ENCODE measurements at regions not wholly inside any gene's neighbourhood (a gene's known extent, or its start where the extent isn't known, plus 50 kb on each side); places are given as distances from the start of the nearest gene placed in this dataset.

- Histone ChIP-seq H3K27me3 (ENCODE audit: insufficient read depth, low read length, poor library complexity, severe bottlenecking) (no peaks in the 10 kb centered on the region), H3K9me3 (ENCODE audit: low read length) (no peaks in the 10 kb centered on the region), H3K4me1 (ENCODE audit: insufficient read depth, low read length) (no peaks in the 10 kb centered on the region), H3K27ac (ENCODE audit: low read depth, low read length) (no peak overlapping the region), H3K36me3 (ENCODE audit: insufficient read depth, low read length) (no peaks in the 10 kb centered on the region), H3K4me3 (ENCODE audit: low read length) (no peak overlapping the region)
- ChIA-PET CTCF (no interaction called here), POLR2A (no interaction called here)
- Mint-ChIP-seq H3K4me3 (no peak overlapping the region), H3K36me3 (no peaks in the 10 kb centered on the region), H3K27me3 (peaks cover 8 to 21% of the 10 kb centered on the region in 2 donors), H3K4me1 (no peaks in the 10 kb centered on the region), H3K27ac (no peak overlapping the region), H3K9me3 (no peaks in the 10 kb centered on the region)
- no peak for DNase-seq
These were observed 445.1 kb upstream of the ZMIZ1 start for GRCh38 chr10:78623578-78624215.

GRCh38 chr10:78624791-78625190 lies 444.0 kb upstream of the ZMIZ1 start:
- H3K36me3 ChIP-seq (ENCODE audit: insufficient read depth, low read length) = no peaks in the 10 kb centered on the region
- Mint-ChIP-seq H3K4me1 (no peaks in the 10 kb centered on the region), H3K36me3 (no peaks in the 10 kb centered on the region), H3K4me3 (no peak overlapping the region), H3K27me3 (peaks cover 7 to 28% of the 10 kb centered on the region in 2 donors), H3K9me3 (no peaks in the 10 kb centered on the region), H3K27ac (no peak overlapping the region)
- no peaks in the 10 kb centered on the region for H3K27me3 ChIP-seq (ENCODE audit: insufficient read depth, low read length, poor library complexity, severe bottlenecking)
- no peaks in the 10 kb centered on the region for H3K9me3 ChIP-seq (ENCODE audit: low read length)
- POLR2A ChIA-PET = no interaction called here
- H3K4me1 ChIP-seq (ENCODE audit: insufficient read depth, low read length) = no peaks in the 10 kb centered on the region
- CTCF ChIA-PET = no interaction called here
- no peak overlapping the region for H3K27ac ChIP-seq (ENCODE audit: low read depth, low read length)
- no peak overlapping the region for H3K4me3 ChIP-seq (ENCODE audit: low read length)
- DNase-seq = no peak

GRCh38 chr10:78626471-78626870 lies 442.3 kb upstream of the ZMIZ1 start:
- H3K9me3 Mint-ChIP-seq = no peaks in the 10 kb centered on the region
- ChIA-PET POLR2A (no interaction called here), CTCF (no interaction called here)
- Histone ChIP-seq H3K27ac (ENCODE audit: low read depth, low read length) (no peak overlapping the region), H3K4me1 (ENCODE audit: insufficient read depth, low read length) (no peaks in the 10 kb centered on the region), H3K9me3 (ENCODE audit: low read length) (no peaks in the 10 kb centered on the region), H3K4me3 (ENCODE audit: low read length) (no peak overlapping the region), H3K36me3 (ENCODE audit: insufficient read depth, low read length) (no peaks in the 10 kb centered on the region), H3K27me3 (ENCODE audit: insufficient read depth, low read length, poor library complexity, severe bottlenecking) (no peaks in the 10 kb centered on the region)
- no peaks in the 10 kb centered on the region for H3K4me1 Mint-ChIP-seq
- H3K27me3 Mint-ChIP-seq = peaks cover 10 to 27% of the 10 kb centered on the region in 2 donors
- H3K36me3 Mint-ChIP-seq = no peaks in the 10 kb centered on the region
- DNase-seq = no peak
- H3K27ac Mint-ChIP-seq = no peak overlapping the region
- H3K4me3 Mint-ChIP-seq = no peak overlapping the region

- H3K27me3 ChIP-seq (ENCODE audit: insufficient read depth, low read length, poor library complexity, severe bottlenecking) = no peaks in the 10 kb centered on the region
- H3K4me1 ChIP-seq (ENCODE audit: insufficient read depth, low read length) = no peaks in the 10 kb centered on the region
- H3K27ac Mint-ChIP-seq = no peak overlapping the region
- no peaks in the 10 kb centered on the region for H3K36me3 Mint-ChIP-seq
- CTCF ChIA-PET = no interaction called here
- H3K27ac ChIP-seq (ENCODE audit: low read depth, low read length) = no peak overlapping the region
- no peaks in the 10 kb centered on the region for H3K4me1 Mint-ChIP-seq
- DNase-seq = no peak
- no peak overlapping the region for H3K4me3 Mint-ChIP-seq
- no peak overlapping the region for H3K4me3 ChIP-seq (ENCODE audit: low read length)
- peaks cover 10 to 24% of the 10 kb centered on the region in 2 donors for H3K27me3 Mint-ChIP-seq
- POLR2A ChIA-PET = no interaction called here
- no peaks in the 10 kb centered on the region for H3K9me3 Mint-ChIP-seq
- H3K9me3 ChIP-seq (ENCODE audit: low read length) = no peaks in the 10 kb centered on the region
- H3K36me3 ChIP-seq (ENCODE audit: insufficient read depth, low read length) = no peaks in the 10 kb centered on the region
These were observed 441.4 kb upstream of the ZMIZ1 start for GRCh38 chr10:78627254-78627795.

- Histone ChIP-seq H3K9me3 (ENCODE audit: low read length) (no peaks in the 10 kb centered on the region), H3K36me3 (ENCODE audit: insufficient read depth, low read length) (no peaks in the 10 kb centered on the region), H3K4me1 (ENCODE audit: insufficient read depth, low read length) (no peaks in the 10 kb centered on the region), H3K27ac (ENCODE audit: low read depth, low read length) (no peak overlapping the region), H3K4me3 (ENCODE audit: low read length) (no peak overlapping the region), H3K27me3 (ENCODE audit: insufficient read depth, low read length, poor library complexity, severe bottlenecking) (no peaks in the 10 kb centered on the region)
- H3K36me3 Mint-ChIP-seq = no peaks in the 10 kb centered on the region
- peaks cover 9 to 12% of the 10 kb centered on the region in 2 donors for H3K27me3 Mint-ChIP-seq
- ChIA-PET CTCF (no interaction called here), POLR2A (no interaction called here)
- no peaks in the 10 kb centered on the region for H3K9me3 Mint-ChIP-seq
- no peak overlapping the region for H3K27ac Mint-ChIP-seq
- H3K4me1 Mint-ChIP-seq = no peaks in the 10 kb centered on the region
- no peak overlapping the region for H3K4me3 Mint-ChIP-seq
- no peak for DNase-seq
These were observed 439.8 kb upstream of the ZMIZ1 start for GRCh38 chr10:78628976-78629375.

- H3K27ac ChIP-seq (ENCODE audit: low read depth, low read length) = no peak overlapping the region
- H3K9me3 ChIP-seq (ENCODE audit: low read length) = no peaks in the 10 kb centered on the region
- Mint-ChIP-seq H3K9me3 (no peaks in the 10 kb centered on the region), H3K4me1 (no peaks in the 10 kb centered on the region), H3K27ac (no peak overlapping the region), H3K36me3 (no peaks in the 10 kb centered on the region), H3K27me3 (peaks cover 10 to 15% of the 10 kb centered on the region in 2 donors), H3K4me3 (no peak overlapping the region)
- ChIA-PET POLR2A (no interaction called here), CTCF (no interaction called here)
- no peak for DNase-seq
- no peak overlapping the region for H3K4me3 ChIP-seq (ENCODE audit: low read length)
- no peaks in the 10 kb centered on the region for H3K36me3 ChIP-seq (ENCODE audit: insufficient read depth, low read length)
- no peaks in the 10 kb centered on the region for H3K27me3 ChIP-seq (ENCODE audit: insufficient read depth, low read length, poor library complexity, severe bottlenecking)
- no peaks in the 10 kb centered on the region for H3K4me1 ChIP-seq (ENCODE audit: insufficient read depth, low read length)
These were observed 439.0 kb upstream of the ZMIZ1 start for GRCh38 chr10:78629773-78630172.

GRCh38 chr10:78630944-78631838 lies 437.6 kb upstream of the ZMIZ1 start:
- peaks cover 12 to 13% of the 10 kb centered on the region in 2 donors for H3K27me3 Mint-ChIP-seq
- no peaks in the 10 kb centered on the region for H3K36me3 ChIP-seq (ENCODE audit: insufficient read depth, low read length)
- H3K27ac ChIP-seq (ENCODE audit: low read depth, low read length) = no peak overlapping the region
- H3K4me1 Mint-ChIP-seq = no peaks in the 10 kb centered on the region
- H3K9me3 Mint-ChIP-seq = no peaks in the 10 kb centered on the region
- no peak overlapping the region for H3K4me3 Mint-ChIP-seq
- DNase-seq = no peak
- H3K36me3 Mint-ChIP-seq = no peaks in the 10 kb centered on the region
- no peaks in the 10 kb centered on the region for H3K4me1 ChIP-seq (ENCODE audit: insufficient read depth, low read length)
- no peak overlapping the region for H3K4me3 ChIP-seq (ENCODE audit: low read length)
- POLR2A ChIA-PET = no interaction called here
- H3K9me3 ChIP-seq (ENCODE audit: low read length) = no peaks in the 10 kb centered on the region
- no peaks in the 10 kb centered on the region for H3K27me3 ChIP-seq (ENCODE audit: insufficient read depth, low read length, poor library complexity, severe bottlenecking)
- H3K27ac Mint-ChIP-seq = no peak overlapping the region
- CTCF ChIA-PET = no interaction called here

GRCh38 chr10:78634389-78634815 lies 434.4 kb upstream of the ZMIZ1 start:
- Histone ChIP-seq H3K4me1 (ENCODE audit: insufficient read depth, low read length) (no peaks in the 10 kb centered on the region), H3K27ac (ENCODE audit: low read depth, low read length) (no peak overlapping the region), H3K9me3 (ENCODE audit: low read length) (no peaks in the 10 kb centered on the region), H3K36me3 (ENCODE audit: insufficient read depth, low read length) (no peaks in the 10 kb centered on the region), H3K27me3 (ENCODE audit: insufficient read depth, low read length, poor library complexity, severe bottlenecking) (no peaks in the 10 kb centered on the region), H3K4me3 (ENCODE audit: low read length) (no peak overlapping the region)
- POLR2A ChIA-PET = no interaction called here
- DNase-seq = no peak
- Mint-ChIP-seq H3K27me3 (peaks cover 11 to 14% of the 10 kb centered on the region in 2 donors), H3K4me3 (no peak overlapping the region), H3K4me1 (no peaks in the 10 kb centered on the region), H3K27ac (no peak overlapping the region), H3K9me3 (no peaks in the 10 kb centered on the region), H3K36me3 (no peaks in the 10 kb centered on the region)
- CTCF ChIA-PET = interaction anchor here (1.3 kb wide), 1 partner anchor 22 kb away, joined by 3 read pairs; no protein-coding TSS in a partner anchor

Data from CD8-positive, alpha-beta memory T cell (primary cell).